Transverse colon (tissue), 4 donors: ENCODE measurements at regions not wholly inside any gene's neighbourhood (a gene's known extent, or its start where the extent isn't known, plus 50 kb on each side); places are given as distances from the start of the nearest gene placed in this dataset.
"Not testable (repeated sequence)": the region's sequence is repeated elsewhere in the genome, so short reads cannot be mapped to it uniquely, and the experiment has no call there.

Experiments used
- DNase-seq: peaks from one replicate; pipeline ENCODE4 v3.0.0-alpha.2; 2019
- H3K27ac ChIP-seq, 4 donors: fragments of 200-600 bp; sonication (generic); 2 replicates each; pipeline ENCODE4 v1.5.1; 2016 to 2018; ENCODE audit warnings: inconsistent platforms in 4 of 4
- H3K27me3 ChIP-seq: fragments of 200-600 bp; sonication (generic); 2 replicates; pipeline ENCODE4 v1.5.1; 2017; ENCODE audit warnings: inconsistent platforms
- H3K36me3 ChIP-seq, 4 donors: fragments of 200-600 bp; sonication (generic); 2 replicates each; pipeline ENCODE4 v1.5.1; 2017 to 2019; ENCODE audit warnings: inconsistent platforms in 4 of 4
- H3K4me1 ChIP-seq, 4 donors: fragments of 200-600 bp; sonication (generic); 2 replicates each; pipeline ENCODE4 v1.5.1; 2017 to 2020; ENCODE audit warnings: inconsistent platforms in 4 of 4
- H3K4me3 ChIP-seq, 4 donors: fragments of 200-600 bp; sonication (generic); 1 replicate in 1 of 4; 2 replicates in 3 of 4; pipeline versions ENCODE4 v1.5.1 to v1.6.1; 2017 to 2019; ENCODE audit warnings: inconsistent platforms in 4 of 4
- H3K9me3 ChIP-seq, 2 donors: fragments of 200-600 bp; sonication (generic); 2 replicates each; pipeline ENCODE4 v1.5.1; 2017 to 2019; ENCODE audit warnings: inconsistent platforms in 2 of 2
- CTCF ChIP-seq, 5 experiments: fragments of 200-600 bp in 3 of 5; fragments of 450-650 bp in 2 of 5; sonication (generic) in 3 of 5; IDR thresholded peaks; 1 replicate in 2 of 5; 2 replicates in 3 of 5; pipeline ENCODE4 v1.5.1; 2016 to 2017; ENCODE audit warnings: antibody characterized with exemption in 5 of 5, inconsistent platforms in 3 of 5, mild to moderate bottlenecking in 2 of 5, moderate library complexity in 1 of 5
- EP300 ChIP-seq: sonication (generic); formaldehyde crosslinking; IDR thresholded peaks from one replicate; pipeline ENCODE4 v1.6.1; 2017; ENCODE audit warnings: antibody characterized with exemption, low read depth
- POLR2A ChIP-seq: fragments of 450-650 bp; IDR thresholded peaks from one replicate; pipeline ENCODE4 v1.6.1; 2016; ENCODE audit warnings: antibody characterized with exemption, mild to moderate bottlenecking, moderate library complexity
- POLR2AphosphoS5 ChIP-seq, 3 donors: sonication (generic); formaldehyde crosslinking; IDR thresholded peaks; one replicate each; pipeline ENCODE4 v1.6.1; 2016; ENCODE audit warnings: antibody characterized with exemption in 3 of 3
- WGBS, 2 donors: methylation state at CpG; one replicate each; pipeline ENCODE4 v1.1.5; 2018; ENCODE audit warnings: low coverage in 1 of 2; 5-methylcytosine and 5-hydroxymethylcytosine counted together
- in situ Hi-C, 4 donors: fragments of 200-750 bp; cut with MboI; loops; one replicate each; pipeline versions ENCODE4 v1.15.0 to v1.15.1; 2017; ENCODE audit warnings: low sequenced_read_pairs in 3 of 4, low pct_ligation_motif_present in 1 of 4, low pct_unique_long_range_greater_than_20kb in 1 of 4
- intact Hi-C: fragments of 100-400 bp; cut with DNase I; formaldehyde crosslinking; loops from one replicate; pipeline ENCODE4 v1.15.1; 2023; ENCODE audit warnings: low total_unique reads

DNA sequence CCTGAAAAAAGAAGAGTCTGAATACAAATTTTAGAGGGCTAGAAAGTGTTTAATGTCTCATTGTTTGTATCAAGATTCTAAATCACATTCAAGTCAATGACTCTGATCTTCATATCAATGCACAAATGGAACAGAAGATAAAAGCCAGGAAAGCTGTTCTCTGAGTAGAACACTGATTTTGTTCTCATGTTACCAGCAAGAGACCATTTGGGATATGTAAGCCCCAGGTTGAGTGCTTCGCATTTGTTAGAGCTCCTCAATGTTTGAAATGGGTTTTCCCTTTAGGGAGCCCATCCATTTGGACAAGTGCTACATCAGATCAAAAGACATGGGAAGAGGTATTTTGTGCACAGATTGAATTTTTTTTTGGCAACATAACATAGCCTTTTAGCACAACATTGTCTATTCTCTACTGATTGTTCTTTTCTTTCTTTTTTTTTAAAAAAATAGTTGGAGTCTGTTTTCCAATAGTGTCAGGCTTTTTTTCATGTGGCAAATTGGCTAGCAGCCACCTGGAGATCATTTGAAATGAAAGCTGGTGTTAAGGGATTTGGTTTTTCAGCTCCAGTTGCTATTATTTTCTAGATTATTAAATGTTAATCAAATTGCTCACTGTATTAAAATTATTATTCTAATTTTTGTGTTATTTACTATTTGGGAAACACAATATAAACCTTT lies 74.5 kb upstream of the ZPLD1 start:
- no peak for DNase-seq
- Histone ChIP-seq H3K27ac (no peak overlapping the region), H3K27me3 (no peaks in the 10 kb centered on the region), H3K9me3 (peaks cover 0 to 2% of the 10 kb centered on the region in 2 donors), H3K4me3 (no peak overlapping the region), H3K36me3 (no peaks in the 10 kb centered on the region), H3K4me1 (no peaks in the 10 kb centered on the region)
- TF ChIP-seq CTCF (IDR thresholded peaks at IDR 0.05), result no peak
- 88% methylated on average over 1 of the region's 1 CpG; no CpG with 5 or more reads in 1 of the 2 donors for WGBS, 2 donors
- intact Hi-C loops, result no loop called here
- in situ Hi-C loops, result no loop called here

GRCh38 chr3:102361101-102361500 lies 73.7 kb upstream of the ZPLD1 start:
- no peak for TF ChIP-seq POLR2A
- TF ChIP-seq CTCF (IDR thresholded peaks at IDR 0.05), result no peak
- no peak for TF ChIP-seq EP300
- no peak for TF ChIP-seq POLR2AphosphoS5 (IDR thresholded peaks at IDR 0.05)
- no peak overlapping the region for H3K4me3 ChIP-seq
- H3K27ac ChIP-seq, result no peak overlapping the region
- H3K4me1 ChIP-seq, result no peaks in the 10 kb centered on the region
- no peak for DNase-seq
- in situ Hi-C loops (no loop called here), intact Hi-C loops (no loop called here)
- no peaks in the 10 kb centered on the region for H3K36me3 ChIP-seq
- WGBS, 2 donors, result 27 to 38% methylated on average over 3 of the region's 3 CpGs
- H3K27me3 ChIP-seq, result no peaks in the 10 kb centered on the region
- H3K9me3 ChIP-seq, result peaks cover 0 to 2% of the 10 kb centered on the region in 2 donors

DNA sequence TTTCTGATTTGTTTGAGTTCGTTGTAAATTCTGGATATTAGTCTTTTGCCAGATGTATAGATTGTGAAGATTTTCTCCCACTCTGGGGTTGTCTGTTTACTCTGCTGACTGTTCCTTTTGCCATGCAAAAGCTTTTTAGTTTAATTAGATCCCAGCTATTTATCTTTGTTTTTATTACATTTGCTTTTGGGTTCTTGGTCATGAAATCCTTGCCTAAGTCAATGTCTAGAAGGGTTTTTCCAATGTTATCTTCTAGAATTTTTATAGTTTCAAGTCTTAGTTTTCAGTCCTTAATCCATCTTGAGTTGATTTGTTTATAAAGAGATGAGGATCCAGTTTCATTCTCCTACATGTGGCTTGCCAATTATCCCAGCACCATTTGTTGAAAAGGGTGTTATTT lies 68.7 kb upstream of the ZPLD1 start:
- H3K27me3 ChIP-seq, DNase-seq, H3K4me1 ChIP-seq, H3K36me3 ChIP-seq, intact Hi-C loops, H3K9me3 ChIP-seq, H3K27ac ChIP-seq, in situ Hi-C loops, H3K4me3 ChIP-seq: not testable (repeated sequence)
- 80 to 100% methylated on average over 1 of the region's 1 CpG for WGBS, 2 donors

GRCh38 chr3:102374863-102375634 lies 59.8 kb upstream of the ZPLD1 start:
- intact Hi-C loops (no loop called here), in situ Hi-C loops (no loop called here)

More at GRCh38 chr3:102374863-102375634, 59.8 kb upstream of the ZPLD1 start:
- no peak overlapping the region for H3K27ac ChIP-seq
- WGBS, 2 donors, result 79 to 86% methylated on average over 1 to 2 of the region's 2 CpGs
- DNase-seq, result no peak
- H3K4me3 ChIP-seq, result no peak overlapping the region
- H3K36me3 ChIP-seq, result no peaks in the 10 kb centered on the region
- no peaks in the 10 kb centered on the region for H3K9me3 ChIP-seq
- H3K4me1 ChIP-seq, result no peaks in the 10 kb centered on the region
- TF ChIP-seq POLR2A, result no peak
- TF ChIP-seq CTCF (IDR thresholded peaks at IDR 0.05), result no peak
- TF ChIP-seq EP300, result no peak
- TF ChIP-seq POLR2AphosphoS5 (IDR thresholded peaks at IDR 0.05), result no peak
- H3K27me3 ChIP-seq, result no peaks in the 10 kb centered on the region
